ENCODE measurements at regions not wholly inside any gene's neighbourhood (a gene's known extent, or its start where the extent isn't known, plus 50 kb on each side); places are given as distances from the start of the nearest gene placed in this dataset.

DNA sequence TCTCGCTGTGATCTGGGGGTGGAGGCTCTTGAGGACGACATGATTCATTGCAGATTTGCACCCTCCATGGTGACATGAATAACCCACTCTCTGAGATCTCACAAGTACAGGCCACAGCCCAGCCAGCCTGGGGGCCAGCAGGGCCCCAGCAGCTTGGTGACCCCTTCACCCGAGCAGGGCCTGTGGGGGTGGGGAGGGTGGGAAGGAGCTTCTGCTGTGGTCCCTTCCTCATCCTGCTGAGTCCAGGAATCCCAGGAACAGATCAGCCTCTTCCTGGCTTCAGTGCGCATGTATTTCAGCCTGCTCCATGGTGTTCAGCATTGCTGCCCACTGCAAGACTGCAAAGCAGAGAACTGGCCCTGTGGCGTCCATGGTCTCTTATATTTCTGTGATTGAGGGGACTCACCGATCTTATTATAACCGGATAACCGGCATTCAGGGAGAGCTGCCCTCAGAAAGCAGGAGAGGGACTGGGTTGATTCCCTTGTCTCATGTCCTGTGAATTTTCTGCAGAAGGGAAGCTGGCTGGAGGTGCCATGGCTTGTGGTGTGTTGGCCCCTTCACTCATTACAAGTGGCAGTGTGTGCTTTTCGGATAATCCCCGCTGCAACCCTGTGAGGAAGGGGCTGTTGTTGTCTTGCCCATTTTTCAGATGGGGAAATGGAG lies 118.8 kb upstream of the FRMD1 start:
- no peak for DNase-seq (ENCODE audit: low spot score)
- TF ChIP-seq, protein P1, sequence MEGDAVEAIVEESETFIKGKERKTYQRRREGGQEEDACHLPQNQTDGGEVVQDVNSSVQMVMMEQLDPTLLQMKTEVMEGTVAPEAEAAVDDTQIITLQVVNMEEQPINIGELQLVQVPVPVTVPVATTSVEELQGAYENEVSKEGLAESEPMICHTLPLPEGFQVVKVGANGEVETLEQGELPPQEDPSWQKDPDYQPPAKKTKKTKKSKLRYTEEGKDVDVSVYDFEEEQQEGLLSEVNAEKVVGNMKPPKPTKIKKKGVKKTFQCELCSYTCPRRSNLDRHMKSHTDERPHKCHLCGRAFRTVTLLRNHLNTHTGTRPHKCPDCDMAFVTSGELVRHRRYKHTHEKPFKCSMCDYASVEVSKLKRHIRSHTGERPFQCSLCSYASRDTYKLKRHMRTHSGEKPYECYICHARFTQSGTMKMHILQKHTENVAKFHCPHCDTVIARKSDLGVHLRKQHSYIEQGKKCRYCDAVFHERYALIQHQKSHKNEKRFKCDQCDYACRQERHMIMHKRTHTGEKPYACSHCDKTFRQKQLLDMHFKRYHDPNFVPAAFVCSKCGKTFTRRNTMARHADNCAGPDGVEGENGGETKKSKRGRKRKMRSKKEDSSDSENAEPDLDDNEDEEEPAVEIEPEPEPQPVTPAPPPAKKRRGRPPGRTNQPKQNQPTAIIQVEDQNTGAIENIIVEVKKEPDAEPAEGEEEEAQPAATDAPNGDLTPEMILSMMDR (IDR thresholded peaks at IDR 0.05) = no peak
- no peak for ATAC-seq (ENCODE audit: low FRiP score)

- TF ChIP-seq, protein P1 (IDR thresholded peaks at IDR 0.05) = no peak
- ATAC-seq (ENCODE audit: low FRiP score) (no peak), DNase-seq (ENCODE audit: low spot score) (no peak)
Measured at GRCh38 chr6:168196881-168197635, 118.0 kb upstream of the FRMD1 start.

DNA sequence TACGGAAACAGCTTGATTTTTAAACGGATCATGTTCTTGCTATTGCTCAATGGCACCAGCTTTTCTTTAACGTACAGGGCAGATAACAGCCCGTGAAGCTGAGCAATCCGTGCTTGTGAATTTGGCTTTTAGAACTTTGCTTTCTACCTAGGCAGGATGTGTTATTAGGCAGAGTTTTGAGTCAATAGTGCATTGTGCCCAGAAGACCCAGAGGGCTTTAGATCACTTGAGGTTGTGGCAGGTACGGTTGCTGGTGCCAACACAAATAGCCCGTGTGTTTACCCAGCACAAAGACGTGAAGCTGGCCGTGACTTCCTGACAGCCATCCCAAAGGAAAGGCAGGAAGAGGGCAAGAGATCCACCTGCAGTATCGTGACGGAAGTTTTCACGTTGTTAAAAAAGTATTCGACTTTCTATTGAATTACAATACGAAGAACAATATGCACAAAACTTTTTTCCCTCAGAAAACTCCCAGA lies 117.4 kb upstream of the FRMD1 start:
- ATAC-seq (ENCODE audit: low FRiP score) = no peak
- TF ChIP-seq, protein P1 (IDR thresholded peaks at IDR 0.05) = no peak
- no peak for DNase-seq (ENCODE audit: low spot score)

- TF ChIP-seq, protein P1 (IDR thresholded peaks at IDR 0.05) = no peak
- ATAC-seq (ENCODE audit: low FRiP score) (no peak), DNase-seq (ENCODE audit: low spot score) (no peak)
Measured at GRCh38 chr6:168195712-168196111, 116.7 kb upstream of the FRMD1 start.

GRCh38 chr6:168194732-168195567 lies 115.9 kb upstream of the FRMD1 start:
- ATAC-seq (ENCODE audit: low FRiP score) = no peak
- no peak for DNase-seq (ENCODE audit: low spot score)
- TF ChIP-seq, protein P1 (IDR thresholded peaks at IDR 0.05) = no peak

DNA sequence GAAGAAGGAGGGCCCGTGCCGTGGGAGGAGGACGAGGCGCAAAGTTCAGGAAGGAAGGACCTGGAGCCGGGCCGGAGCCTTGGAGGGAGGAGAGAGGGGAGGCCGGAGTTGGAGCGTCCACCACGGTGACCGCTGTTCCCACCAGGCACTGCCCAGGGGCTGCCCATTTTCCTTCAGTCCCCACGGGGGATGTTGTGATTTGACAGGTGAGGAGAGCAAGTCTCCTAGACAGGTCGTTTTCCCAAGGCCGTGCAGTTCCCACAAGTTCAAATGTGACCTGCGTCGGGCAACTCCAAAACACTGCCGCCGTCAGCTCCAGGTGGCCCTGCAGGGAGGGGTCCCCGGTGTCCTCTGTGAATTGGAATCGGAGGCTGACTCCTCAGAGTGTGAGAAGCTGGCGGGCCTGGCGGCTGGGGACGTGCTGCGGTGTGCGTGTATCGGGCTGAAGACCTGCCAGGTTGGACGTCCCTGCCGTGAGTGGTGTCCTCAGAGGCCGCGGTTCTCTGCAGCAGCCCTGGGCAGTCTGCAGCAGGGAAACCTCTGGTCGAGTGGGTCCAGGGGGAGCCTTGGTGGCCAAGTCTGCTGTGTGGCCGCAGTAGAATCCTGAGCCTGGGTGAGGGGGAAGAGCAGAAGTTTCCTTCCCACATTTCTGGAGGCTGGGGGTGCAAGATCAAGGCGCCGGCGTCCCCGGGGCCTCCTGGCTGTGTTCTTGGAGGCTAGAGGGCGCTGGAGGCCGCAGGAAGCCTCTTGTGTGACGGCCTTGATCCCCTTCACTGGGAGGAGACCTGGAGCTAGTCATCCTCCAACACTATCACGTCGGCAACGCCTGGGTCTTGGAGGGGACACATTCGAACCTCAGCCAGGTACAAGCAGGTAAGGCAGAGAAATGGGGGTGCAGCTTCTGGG lies 115.1 kb upstream of the FRMD1 start:
- TF ChIP-seq, protein P1 (IDR thresholded peaks at IDR 0.05) = no peak
- no peak for DNase-seq (ENCODE audit: low spot score)
- no peak for ATAC-seq (ENCODE audit: low FRiP score)

All from omental fat pad (tissue), 3 donors.